NCI-H345 (cell line): ENCODE measurements at regions not wholly inside any gene's neighbourhood (a gene's known extent, or its start where the extent isn't known, plus 50 kb on each side); places are given as distances from the start of the nearest gene placed in this dataset.

Experiments
- DNase-seq: peaks from one replicate; lab custom pipeline; 2025; lab: John Stamatoyannopoulos, UW

- DNase-seq = no peak
Observed at GRCh38 chr13:80235967-80236302, 105.0 kb downstream of the SPRY2 start.

- DNase-seq = peak; percentile 56
Observed at GRCh38 chr13:80235166-80235966, 105.6 kb downstream of the SPRY2 start.

- DNase-seq = no peak
Observed at GRCh38 chr13:80227645-80228044, 113.3 kb downstream of the SPRY2 start.

- no peak for DNase-seq
Observed at GRCh38 chr13:80226645-80227044, 114.3 kb downstream of the SPRY2 start.

- no peak for DNase-seq
Observed at GRCh38 chr13:80224468-80224867, 116.5 kb downstream of the SPRY2 start.

- no peak for DNase-seq
Observed at GRCh38 chr13:80217614-80218456, 123.1 kb downstream of the SPRY2 start.

GRCh38 chr13:80215368-80215767, 125.6 kb downstream of the SPRY2 start:
- no peak for DNase-seq

- no peak for DNase-seq
Observed at GRCh38 chr13:80214521-80214991, 126.4 kb downstream of the SPRY2 start.

- DNase-seq = no peak
Observed at GRCh38 chr13:80214050-80214449, 126.9 kb downstream of the SPRY2 start.

GRCh38 chr13:80213201-80213600, 127.7 kb downstream of the SPRY2 start:
- DNase-seq = no peak

GRCh38 chr13:80211566-80211965, 129.4 kb downstream of the SPRY2 start:
- DNase-seq = no peak

GRCh38 chr13:80204642-80205041, 136.3 kb downstream of the SPRY2 start:
- no peak for DNase-seq

GRCh38 chr13:80203496-80203895, 137.4 kb downstream of the SPRY2 start:
- no peak for DNase-seq

GRCh38 chr13:80201694-80202468, 139.0 kb downstream of the SPRY2 start:
- DNase-seq = no peak

GRCh38 chr13:80199585-80200292, 141.2 kb downstream of the SPRY2 start:
- DNase-seq = no peak

GRCh38 chr13:80199067-80199466, 141.9 kb downstream of the SPRY2 start:
- no peak for DNase-seq

GRCh38 chr13:80196756-80197155, 144.2 kb downstream of the SPRY2 start:
- DNase-seq = no peak

- DNase-seq = no peak
Observed at GRCh38 chr13:80195649-80196048, 145.3 kb downstream of the SPRY2 start.

GRCh38 chr13:80189889-80190597, 150.9 kb downstream of the SPRY2 start:
- no peak for DNase-seq

- DNase-seq = no peak
Observed at GRCh38 chr13:80180740-80181355, 160.1 kb downstream of the SPRY2 start.

- DNase-seq = no peak
Observed at GRCh38 chr13:80177327-80177726, 163.6 kb downstream of the SPRY2 start.
